ENCODE measurements at regions not wholly inside any gene's neighbourhood (a gene's known extent, or its start where the extent isn't known, plus 50 kb on each side); places are given as distances from the start of the nearest gene placed in this dataset.

GRCh38 chr6:141406761-141407160 is 726.0 kb upstream of the GJE1 start:
- intact Hi-C loops (cut with DNase I): no loop called here
- peaks cover 0 to 7% of the 10 kb centered on the region in 2 donors for H3K4me1 ChIP-seq (ENCODE audit: control insufficient read depth in 1 of 2, insufficient read depth in 2 of 2, low read length in 2 of 2)
- H3K9me3 ChIP-seq (ENCODE audit: control insufficient read depth, low read length): no peaks in the 10 kb centered on the region
- 6 to 9% methylated on average over 1 of the region's 1 CpG for WGBS, 2 donors
- no peak overlapping the region for H3K4me3 ChIP-seq (ENCODE audit: low read length in 2 of 2)
- no peaks in the 10 kb centered on the region for H3K27me3 ChIP-seq (ENCODE audit: control insufficient read depth in 1 of 2, insufficient read depth in 2 of 2, low read length in 1 of 2)
- no peak for ATAC-seq (ENCODE audit: low FRiP score)
- no peak overlapping the region for H3K27ac ChIP-seq (ENCODE audit: low read depth in 1 of 2, low read length in 2 of 2)
- DNase-seq: no peak
- H3K36me3 ChIP-seq (ENCODE audit: control insufficient read depth in 1 of 2, insufficient read depth in 2 of 2, low read length in 1 of 2): no peaks in the 10 kb centered on the region

- intact Hi-C loops (cut with DNase I): no loop called here
- Histone ChIP-seq H3K4me3 (ENCODE audit: low read length in 2 of 2) (no peak overlapping the region), H3K9me3 (ENCODE audit: control insufficient read depth, low read length) (no peaks in the 10 kb centered on the region), H3K27ac (ENCODE audit: low read depth in 1 of 2, low read length in 2 of 2) (peak overlapping the region; percentile 43 to 71), H3K36me3 (ENCODE audit: control insufficient read depth in 1 of 2, insufficient read depth in 2 of 2, low read length in 1 of 2) (no peaks in the 10 kb centered on the region), H3K27me3 (ENCODE audit: control insufficient read depth in 1 of 2, insufficient read depth in 2 of 2, low read length in 1 of 2) (no peaks in the 10 kb centered on the region), H3K4me1 (ENCODE audit: control insufficient read depth in 1 of 2, insufficient read depth in 2 of 2, low read length in 2 of 2) (peaks cover 0 to 7% of the 10 kb centered on the region in 2 donors)
- WGBS, 2 donors: 7 to 14% methylated on average over 2 of the region's 2 CpGs
- DNase-seq: no peak
- peak; percentile 67 for ATAC-seq (ENCODE audit: low FRiP score)
Measured at GRCh38 chr6:141403827-141404226, 728.9 kb upstream of the GJE1 start.

GRCh38 chr6:141403103-141403502 is 729.6 kb upstream of the GJE1 start:
- ATAC-seq (ENCODE audit: low FRiP score) (peak; percentile 30), DNase-seq (no peak)
- Histone ChIP-seq H3K27me3 (ENCODE audit: control insufficient read depth in 1 of 2, insufficient read depth in 2 of 2, low read length in 1 of 2) (no peaks in the 10 kb centered on the region), H3K4me1 (ENCODE audit: control insufficient read depth in 1 of 2, insufficient read depth in 2 of 2, low read length in 2 of 2) (peaks cover 0 to 6% of the 10 kb centered on the region in 2 donors), H3K27ac (ENCODE audit: low read depth in 1 of 2, low read length in 2 of 2) (peak overlapping the region; percentile 15 to 71), H3K4me3 (ENCODE audit: low read length in 2 of 2) (no peak overlapping the region), H3K36me3 (ENCODE audit: control insufficient read depth in 1 of 2, insufficient read depth in 2 of 2, low read length in 1 of 2) (no peaks in the 10 kb centered on the region), H3K9me3 (ENCODE audit: control insufficient read depth, low read length) (no peaks in the 10 kb centered on the region)
- 62 to 64% methylated on average over 3 of the region's 3 CpGs for WGBS, 2 donors
- intact Hi-C loops (cut with DNase I): no loop called here

- intact Hi-C loops (cut with DNase I): no loop called here
- peaks cover 0 to 5% of the 10 kb centered on the region in 2 donors for H3K4me1 ChIP-seq (ENCODE audit: control insufficient read depth in 1 of 2, insufficient read depth in 2 of 2, low read length in 2 of 2)
- H3K4me3 ChIP-seq (ENCODE audit: low read length in 2 of 2): no peak overlapping the region
- H3K27ac ChIP-seq (ENCODE audit: low read depth in 1 of 2, low read length in 2 of 2): no peak overlapping the region
- H3K27me3 ChIP-seq (ENCODE audit: control insufficient read depth in 1 of 2, insufficient read depth in 2 of 2, low read length in 1 of 2): no peaks in the 10 kb centered on the region
- peak; percentile 45 for ATAC-seq (ENCODE audit: low FRiP score)
- DNase-seq: no peak
- H3K9me3 ChIP-seq (ENCODE audit: control insufficient read depth, low read length): no peaks in the 10 kb centered on the region
- no peaks in the 10 kb centered on the region for H3K36me3 ChIP-seq (ENCODE audit: control insufficient read depth in 1 of 2, insufficient read depth in 2 of 2, low read length in 1 of 2)
- WGBS, 2 donors: 5 to 6% methylated on average over 2 of the region's 2 CpGs
Measured at GRCh38 chr6:141402489-141402888, 730.2 kb upstream of the GJE1 start.

GRCh38 chr6:141401851-141402250 is 730.9 kb upstream of the GJE1 start:
- H3K36me3 ChIP-seq (ENCODE audit: control insufficient read depth in 1 of 2, insufficient read depth in 2 of 2, low read length in 1 of 2): no peaks in the 10 kb centered on the region
- no peaks in the 10 kb centered on the region for H3K9me3 ChIP-seq (ENCODE audit: control insufficient read depth, low read length)
- ATAC-seq (ENCODE audit: low FRiP score) (no peak), DNase-seq (no peak)
- H3K4me3 ChIP-seq (ENCODE audit: low read length in 2 of 2): no peak overlapping the region
- no peaks in the 10 kb centered on the region for H3K27me3 ChIP-seq (ENCODE audit: control insufficient read depth in 1 of 2, insufficient read depth in 2 of 2, low read length in 1 of 2)
- H3K4me1 ChIP-seq (ENCODE audit: control insufficient read depth in 1 of 2, insufficient read depth in 2 of 2, low read length in 2 of 2): peaks cover 0 to 5% of the 10 kb centered on the region in 2 donors
- peak overlapping the region in 1 of 2 donors; percentile 28 for H3K27ac ChIP-seq (ENCODE audit: low read depth in 1 of 2, low read length in 2 of 2)
- 29 to 38% methylated on average over 3 of the region's 3 CpGs for WGBS, 2 donors
- intact Hi-C loops (cut with DNase I): no loop called here

GRCh38 chr6:141401168-141401567 is 731.6 kb upstream of the GJE1 start:
- H3K4me3 ChIP-seq (ENCODE audit: low read length in 2 of 2): no peak overlapping the region
- H3K4me1 ChIP-seq (ENCODE audit: control insufficient read depth in 1 of 2, insufficient read depth in 2 of 2, low read length in 2 of 2): peaks cover 0 to 5% of the 10 kb centered on the region in 2 donors
- H3K36me3 ChIP-seq (ENCODE audit: control insufficient read depth in 1 of 2, insufficient read depth in 2 of 2, low read length in 1 of 2): no peaks in the 10 kb centered on the region
- ATAC-seq (ENCODE audit: low FRiP score) (no peak), DNase-seq (no peak)
- no peak overlapping the region for H3K27ac ChIP-seq (ENCODE audit: low read depth in 1 of 2, low read length in 2 of 2)
- WGBS, 2 donors: 24 to 29% methylated on average over 4 of the region's 4 CpGs
- H3K27me3 ChIP-seq (ENCODE audit: control insufficient read depth in 1 of 2, insufficient read depth in 2 of 2, low read length in 1 of 2): no peaks in the 10 kb centered on the region
- intact Hi-C loops (cut with DNase I): no loop called here
- no peaks in the 10 kb centered on the region for H3K9me3 ChIP-seq (ENCODE audit: control insufficient read depth, low read length)

GRCh38 chr6:141398949-141399348 is 733.8 kb upstream of the GJE1 start:
- H3K4me3 ChIP-seq (ENCODE audit: low read length in 2 of 2): no peak overlapping the region
- H3K36me3 ChIP-seq (ENCODE audit: control insufficient read depth in 1 of 2, insufficient read depth in 2 of 2, low read length in 1 of 2): no peaks in the 10 kb centered on the region
- H3K27me3 ChIP-seq (ENCODE audit: control insufficient read depth in 1 of 2, insufficient read depth in 2 of 2, low read length in 1 of 2): no peaks in the 10 kb centered on the region
- no peaks in the 10 kb centered on the region for H3K9me3 ChIP-seq (ENCODE audit: control insufficient read depth, low read length)
- intact Hi-C loops (cut with DNase I): no loop called here
- peaks cover 0 to 5% of the 10 kb centered on the region in 2 donors for H3K4me1 ChIP-seq (ENCODE audit: control insufficient read depth in 1 of 2, insufficient read depth in 2 of 2, low read length in 2 of 2)
- WGBS, 2 donors: 87 to 88% methylated on average over 3 of the region's 3 CpGs
- DNase-seq (no peak), ATAC-seq (ENCODE audit: low FRiP score) (no peak)
- H3K27ac ChIP-seq (ENCODE audit: low read depth in 1 of 2, low read length in 2 of 2): no peak overlapping the region

GRCh38 chr6:141395443-141396008 is 737.2 kb upstream of the GJE1 start:
- ATAC-seq (ENCODE audit: low FRiP score) (no peak), DNase-seq (peak in 1 of 2 donors; percentile 55)
- intact Hi-C loops (cut with DNase I): no loop called here
- no peaks in the 10 kb centered on the region for H3K4me1 ChIP-seq (ENCODE audit: control insufficient read depth in 1 of 2, insufficient read depth in 2 of 2, low read length in 2 of 2)
- no peak overlapping the region for H3K27ac ChIP-seq (ENCODE audit: low read depth in 1 of 2, low read length in 2 of 2)
- no peaks in the 10 kb centered on the region for H3K27me3 ChIP-seq (ENCODE audit: control insufficient read depth in 1 of 2, insufficient read depth in 2 of 2, low read length in 1 of 2)
- no peak overlapping the region for H3K4me3 ChIP-seq (ENCODE audit: low read length in 2 of 2)
- H3K36me3 ChIP-seq (ENCODE audit: control insufficient read depth in 1 of 2, insufficient read depth in 2 of 2, low read length in 1 of 2): no peaks in the 10 kb centered on the region
- WGBS, 2 donors: 94 to 96% methylated on average over 9 of the region's 9 CpGs
- H3K9me3 ChIP-seq (ENCODE audit: control insufficient read depth, low read length): no peaks in the 10 kb centered on the region

GRCh38 chr6:141394565-141395051 is 738.1 kb upstream of the GJE1 start:
- intact Hi-C loops (cut with DNase I): no loop called here
- WGBS, 2 donors: 97% methylated on average over 13 of the region's 13 CpGs
- H3K4me3 ChIP-seq (ENCODE audit: low read length in 2 of 2): no peak overlapping the region
- ATAC-seq (ENCODE audit: low FRiP score) (peak; percentile 43), DNase-seq (peak in 1 of 2 donors; percentile 57)
- H3K27ac ChIP-seq (ENCODE audit: low read depth in 1 of 2, low read length in 2 of 2): no peak overlapping the region
- H3K9me3 ChIP-seq (ENCODE audit: control insufficient read depth, low read length): no peaks in the 10 kb centered on the region
- no peaks in the 10 kb centered on the region for H3K36me3 ChIP-seq (ENCODE audit: control insufficient read depth in 1 of 2, insufficient read depth in 2 of 2, low read length in 1 of 2)
- H3K4me1 ChIP-seq (ENCODE audit: control insufficient read depth in 1 of 2, insufficient read depth in 2 of 2, low read length in 2 of 2): no peaks in the 10 kb centered on the region
- no peaks in the 10 kb centered on the region for H3K27me3 ChIP-seq (ENCODE audit: control insufficient read depth in 1 of 2, insufficient read depth in 2 of 2, low read length in 1 of 2)
